ENCODE measurements at regions not wholly inside any gene's neighbourhood (a gene's known extent, or its start where the extent isn't known, plus 50 kb on each side); places are given as distances from the start of the nearest gene placed in this dataset.

GRCh38 chr6:119858901-119859300 is 509.3 kb upstream of the MAN1A1 start:
- no peak for DNase-seq (ENCODE audit: low spot score)
- Mint-ChIP-seq H3K4me3 (ENCODE audit: unreplicated experiment) (no peak overlapping the region), H3K27me3 (ENCODE audit: unreplicated experiment) (no peaks in the 10 kb centered on the region), H3K4me1 (ENCODE audit: unreplicated experiment) (no peaks in the 10 kb centered on the region), H3K36me3 (ENCODE audit: low read depth, unreplicated experiment) (no peaks in the 10 kb centered on the region), H3K27ac (ENCODE audit: unreplicated experiment) (no peak overlapping the region), H3K9me3 (ENCODE audit: unreplicated experiment) (no peaks in the 10 kb centered on the region)
- TF ChIP-seq CTCF (IDR thresholded peaks at IDR 0.05; ENCODE audit: unreplicated experiment) = no peak

- TF ChIP-seq CTCF (IDR thresholded peaks at IDR 0.05; ENCODE audit: unreplicated experiment) = no peak
- Mint-ChIP-seq H3K4me1 (ENCODE audit: unreplicated experiment) (no peaks in the 10 kb centered on the region), H3K4me3 (ENCODE audit: unreplicated experiment) (no peak overlapping the region), H3K27me3 (ENCODE audit: unreplicated experiment) (no peaks in the 10 kb centered on the region), H3K27ac (ENCODE audit: unreplicated experiment) (no peak overlapping the region), H3K9me3 (ENCODE audit: unreplicated experiment) (no peaks in the 10 kb centered on the region), H3K36me3 (ENCODE audit: low read depth, unreplicated experiment) (no peaks in the 10 kb centered on the region)
- no peak for DNase-seq (ENCODE audit: low spot score)
These were observed 506.6 kb upstream of the MAN1A1 start for GRCh38 chr6:119856136-119856535.

GRCh38 chr6:119848696-119849095 is 499.1 kb upstream of the MAN1A1 start:
- Mint-ChIP-seq H3K27ac (ENCODE audit: unreplicated experiment) (no peak overlapping the region), H3K4me3 (ENCODE audit: unreplicated experiment) (no peak overlapping the region), H3K27me3 (ENCODE audit: unreplicated experiment) (no peaks in the 10 kb centered on the region), H3K9me3 (ENCODE audit: unreplicated experiment) (no peaks in the 10 kb centered on the region), H3K4me1 (ENCODE audit: unreplicated experiment) (no peaks in the 10 kb centered on the region), H3K36me3 (ENCODE audit: low read depth, unreplicated experiment) (no peaks in the 10 kb centered on the region)
- no peak for TF ChIP-seq CTCF (IDR thresholded peaks at IDR 0.05; ENCODE audit: unreplicated experiment)
- DNase-seq (ENCODE audit: low spot score) = no peak

- Mint-ChIP-seq H3K9me3 (ENCODE audit: unreplicated experiment) (no peaks in the 10 kb centered on the region), H3K27me3 (ENCODE audit: unreplicated experiment) (no peaks in the 10 kb centered on the region), H3K4me3 (ENCODE audit: unreplicated experiment) (no peak overlapping the region), H3K27ac (ENCODE audit: unreplicated experiment) (no peak overlapping the region), H3K4me1 (ENCODE audit: unreplicated experiment) (no peaks in the 10 kb centered on the region), H3K36me3 (ENCODE audit: low read depth, unreplicated experiment) (no peaks in the 10 kb centered on the region)
- DNase-seq (ENCODE audit: low spot score) = no peak
- TF ChIP-seq CTCF (IDR thresholded peaks at IDR 0.05; ENCODE audit: unreplicated experiment) = no peak
These were observed 495.6 kb upstream of the MAN1A1 start for GRCh38 chr6:119845161-119845560.

- TF ChIP-seq CTCF (IDR thresholded peaks at IDR 0.05; ENCODE audit: unreplicated experiment) = no peak
- Mint-ChIP-seq H3K36me3 (ENCODE audit: low read depth, unreplicated experiment) (no peaks in the 10 kb centered on the region), H3K27ac (ENCODE audit: unreplicated experiment) (no peak overlapping the region), H3K4me3 (ENCODE audit: unreplicated experiment) (no peak overlapping the region), H3K27me3 (ENCODE audit: unreplicated experiment) (no peaks in the 10 kb centered on the region), H3K4me1 (ENCODE audit: unreplicated experiment) (no peaks in the 10 kb centered on the region), H3K9me3 (ENCODE audit: unreplicated experiment) (no peaks in the 10 kb centered on the region)
- no peak for DNase-seq (ENCODE audit: low spot score)
These were observed 494.8 kb upstream of the MAN1A1 start for GRCh38 chr6:119844387-119844786.

All from endothelial cell (in vitro differentiated cells).